ENCODE measurements at regions not wholly inside any gene's neighbourhood (a gene's known extent, or its start where the extent isn't known, plus 50 kb on each side); places are given as distances from the start of the nearest gene placed in this dataset.

DNA sequence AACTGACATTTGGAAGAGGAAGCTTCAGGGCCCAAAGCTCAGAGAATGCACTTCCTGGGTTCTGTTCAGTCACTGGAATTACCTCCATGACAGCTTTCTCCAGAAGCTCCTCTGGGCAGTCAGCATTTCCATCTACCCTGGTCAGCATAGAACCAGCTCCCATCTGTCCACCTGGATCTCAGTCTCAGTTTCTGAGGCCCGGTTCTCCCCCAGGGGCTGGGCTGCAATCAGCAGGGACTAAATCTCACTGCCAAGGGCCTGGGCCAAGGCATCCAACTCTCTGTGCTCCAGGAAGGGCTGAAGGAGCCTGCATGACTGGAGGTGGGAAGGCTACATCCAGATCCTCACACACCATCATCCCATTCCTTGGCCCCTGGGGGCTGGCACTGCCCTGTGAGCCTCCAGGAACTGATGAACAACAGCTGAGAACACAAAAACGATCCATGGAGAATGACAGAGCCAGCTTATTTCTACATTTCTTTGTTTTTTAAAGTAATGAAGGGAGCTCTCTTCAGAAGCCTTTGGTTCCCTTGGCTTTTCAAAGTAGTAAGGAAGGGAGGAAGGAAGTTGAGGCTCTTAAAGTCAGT, 66.3 kb upstream of the MRTFB start:
- Histone ChIP-seq H3K27ac (ENCODE audit: low read length) (no peak overlapping the region), H2AFZ (ENCODE audit: low read length) (no peak overlapping the region), H3K4me2 (ENCODE audit: low read length) (no peak overlapping the region), H3K36me3 (ENCODE audit: low read depth, low read length) (no peaks in the 10 kb centered on the region), H3K27me3 (ENCODE audit: low read length) (no peaks in the 10 kb centered on the region), H4K20me1 (ENCODE audit: low read length) (no peaks in the 10 kb centered on the region), H3F3A (ENCODE audit: low read length, unreplicated experiment) (no peaks in the 10 kb centered on the region), H3K9me3 (ENCODE audit: low read length) (no peaks in the 10 kb centered on the region), H3K9me2 (replicated peaks; ENCODE audit: low read length) (no peaks in the 10 kb centered on the region), H3K9ac (ENCODE audit: low read length) (no peak overlapping the region), H3K79me2 (ENCODE audit: low read length) (no peaks in the 10 kb centered on the region), H3K4me3 (ENCODE audit: low read length) (no peak overlapping the region), H3K4me1 (ENCODE audit: insufficient read depth, low read length) (no peaks in the 10 kb centered on the region; the same call in 1 of the 2 replicates)
- intact Hi-C loops (cut with micrococcal nuclease) = no loop called here
- no peak for ATAC-seq
- POLR2A ChIA-PET (ENCODE audit: unreplicated experiment) = no interaction called here
- no peak for DNase-seq
- TF ChIP-seq CTCF (conservative IDR thresholded peaks at IDR 0.05; ENCODE audit: low read depth, low read length) (no peak), EZH2 (IDR thresholded peaks at IDR 0.05; ENCODE audit: low read length, unreplicated experiment) (no peak), EZH2phosphoT487 (IDR thresholded peaks at IDR 0.05; ENCODE audit: borderline replicate concordance, low read length) (no peak)
- CTCF ChIA-PET = no interaction called here
- BruUV-seq (replicated peaks) = no TSS peak

DNA sequence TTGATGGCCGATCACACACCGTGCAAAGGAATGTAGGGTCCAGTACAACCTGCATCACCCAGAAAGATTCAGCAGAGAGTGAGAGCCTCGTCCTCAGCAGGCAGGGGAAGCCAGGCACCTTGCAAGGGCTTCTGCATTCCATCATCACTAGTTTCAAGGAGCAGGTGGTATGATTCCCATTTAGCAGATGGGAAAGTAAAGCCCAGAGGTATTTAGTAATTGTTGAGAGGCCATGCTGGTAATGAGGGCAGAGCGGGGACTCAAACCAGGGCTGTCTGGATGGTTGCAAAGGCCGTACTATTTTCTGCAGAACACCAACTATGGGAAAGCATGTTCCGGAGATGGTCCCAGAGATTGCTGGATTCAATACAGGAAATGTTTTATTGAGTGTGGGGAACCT, 65.8 kb upstream of the MRTFB start:
- POLR2A ChIA-PET (ENCODE audit: unreplicated experiment) = no interaction called here
- CTCF ChIA-PET = no interaction called here

More for the DNA sequence above, 65.8 kb upstream of the MRTFB start:
- Histone ChIP-seq H4K20me1 (ENCODE audit: low read length) (no peaks in the 10 kb centered on the region), H3K27me3 (ENCODE audit: low read length) (no peaks in the 10 kb centered on the region), H3K79me2 (ENCODE audit: low read length) (no peaks in the 10 kb centered on the region), H3K9me2 (replicated peaks; ENCODE audit: low read length) (no peaks in the 10 kb centered on the region), H3K36me3 (ENCODE audit: low read depth, low read length) (no peaks in the 10 kb centered on the region), H3K4me3 (ENCODE audit: low read length) (no peak overlapping the region), H3K9ac (ENCODE audit: low read length) (no peak overlapping the region), H3F3A (ENCODE audit: low read length, unreplicated experiment) (no peaks in the 10 kb centered on the region), H3K9me3 (ENCODE audit: low read length) (no peaks in the 10 kb centered on the region), H3K4me2 (ENCODE audit: low read length) (no peak overlapping the region), H2AFZ (ENCODE audit: low read length) (no peak overlapping the region), H3K4me1 (ENCODE audit: insufficient read depth, low read length) (no peaks in the 10 kb centered on the region; the same call in 1 of the 2 replicates), H3K27ac (ENCODE audit: low read length) (no peak overlapping the region)
- intact Hi-C loops (cut with micrococcal nuclease) = no loop called here
- TF ChIP-seq EZH2 (IDR thresholded peaks at IDR 0.05; ENCODE audit: low read length, unreplicated experiment) = no peak
- no peak for TF ChIP-seq EZH2phosphoT487 (IDR thresholded peaks at IDR 0.05; ENCODE audit: borderline replicate concordance, low read length)
- no peak for TF ChIP-seq CTCF (conservative IDR thresholded peaks at IDR 0.05; ENCODE audit: low read depth, low read length)
- DNase-seq = no peak
- ATAC-seq = no peak
- BruUV-seq (replicated peaks) = no TSS peak

Data from PC-3 (cell line).